H4 (cell line): ENCODE measurements at regions not wholly inside any gene's neighbourhood (a gene's known extent, or its start where the extent isn't known, plus 50 kb on each side); places are given as distances from the start of the nearest gene placed in this dataset.
"Not testable (repeated sequence)": the region's sequence is repeated elsewhere in the genome, so short reads cannot be mapped to it uniquely, and the experiment has no call there.

Experiments
- DNase-seq: peaks from one replicate; pipeline ENCODE4 v3.0.0-alpha.2; 2015; ENCODE audit warnings: low spot score

DNA sequence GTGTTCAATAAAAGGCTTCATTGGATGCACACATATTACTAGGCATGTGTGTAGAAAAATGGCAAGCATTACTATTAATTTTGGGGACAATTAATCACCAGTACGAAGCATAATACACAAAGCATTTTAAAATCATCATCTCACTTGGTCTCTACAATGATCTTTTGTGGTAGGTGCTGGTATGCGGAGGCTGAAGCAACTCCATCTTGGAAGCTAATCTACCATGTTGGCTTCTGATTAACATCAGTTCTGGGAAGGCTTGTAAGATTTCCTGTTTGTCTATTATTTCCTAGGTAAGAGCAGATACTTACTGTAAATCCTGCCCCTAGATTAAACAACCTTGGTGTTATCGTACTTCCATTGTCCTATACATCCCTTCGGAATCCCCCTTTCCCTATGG, 121.7 kb upstream of the RUNX1 start:
- no peak for DNase-seq

DNA sequence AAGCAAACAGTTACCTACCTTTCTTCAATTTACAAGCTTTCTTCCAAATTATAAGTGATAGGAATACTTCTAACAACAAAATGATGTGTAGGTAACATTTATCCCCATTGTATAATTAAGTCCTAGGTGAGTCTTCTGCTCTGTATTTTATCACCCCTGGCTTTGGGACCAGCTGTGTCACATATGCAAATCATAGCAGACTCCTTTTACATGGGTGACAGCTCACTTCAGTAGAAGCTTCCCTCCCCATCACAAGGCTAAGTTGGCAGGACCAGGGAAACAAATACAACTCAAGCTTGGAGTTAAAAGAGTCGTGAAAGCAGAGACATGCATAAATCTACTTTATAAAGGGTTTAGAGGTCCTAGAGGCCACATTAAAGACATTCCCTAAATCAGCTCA, 121.1 kb upstream of the RUNX1 start:
- no peak for DNase-seq

DNA sequence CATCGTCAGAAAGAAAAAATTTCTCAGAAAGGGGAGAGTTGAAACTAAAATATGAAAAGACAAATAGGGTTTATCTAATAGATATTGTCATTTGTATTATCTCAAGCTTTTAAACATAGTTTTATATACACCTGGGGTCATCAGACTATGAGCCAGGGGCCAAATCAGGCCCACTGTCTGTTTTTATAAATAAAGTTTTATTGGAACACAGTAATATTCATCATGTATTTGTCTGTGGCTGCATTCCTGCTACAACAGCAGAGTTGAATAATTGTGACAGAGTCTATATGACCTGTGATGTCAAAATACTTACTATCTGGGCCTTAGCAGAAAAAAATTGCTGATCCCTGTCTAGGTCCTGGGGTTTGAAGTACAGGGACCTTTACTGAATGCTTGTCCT, 120.5 kb upstream of the RUNX1 start:
- DNase-seq = no peak

DNA sequence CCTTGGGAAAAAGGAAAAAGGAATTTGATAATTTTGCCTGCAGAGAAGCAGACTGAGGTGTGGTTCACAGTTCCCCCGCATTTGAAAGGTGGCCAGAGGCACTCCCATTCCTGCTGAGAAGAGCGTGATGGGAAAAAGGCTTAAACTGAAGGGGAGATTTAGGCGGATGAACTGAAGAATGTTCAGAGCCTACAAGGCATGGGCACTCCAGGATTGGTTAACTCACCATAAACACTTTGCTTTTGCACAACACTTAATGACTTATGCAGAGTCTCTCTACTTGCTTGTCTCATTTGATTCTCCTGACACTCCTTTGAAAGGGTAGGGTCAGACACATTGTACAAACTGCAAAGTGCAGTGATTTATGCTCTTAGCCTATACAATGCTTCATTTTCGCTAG, 119.6 kb upstream of the RUNX1 start:
- DNase-seq = no peak

GRCh38 chr21:35164971-35165483, 115.9 kb upstream of the RUNX1 start:
- DNase-seq = no peak

DNA sequence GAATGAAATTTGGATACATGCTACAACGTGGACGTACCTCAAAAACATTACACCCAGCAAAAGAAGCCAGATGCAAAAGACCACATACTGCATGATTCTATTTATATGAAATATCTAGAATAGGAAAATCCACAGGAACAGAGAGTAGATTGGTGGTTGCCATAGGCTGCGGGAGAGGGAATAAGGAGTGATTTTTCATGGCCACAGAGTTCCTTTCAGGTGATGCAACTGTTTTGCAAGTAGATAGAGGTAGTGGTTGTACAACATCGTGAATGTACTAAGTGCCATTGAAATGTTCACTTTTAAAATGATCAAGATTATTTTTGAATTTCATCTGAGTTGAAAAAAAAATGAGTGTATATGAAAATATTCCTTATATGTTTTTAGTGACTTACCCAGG, 115.3 kb upstream of the RUNX1 start:
- DNase-seq = no peak

DNA sequence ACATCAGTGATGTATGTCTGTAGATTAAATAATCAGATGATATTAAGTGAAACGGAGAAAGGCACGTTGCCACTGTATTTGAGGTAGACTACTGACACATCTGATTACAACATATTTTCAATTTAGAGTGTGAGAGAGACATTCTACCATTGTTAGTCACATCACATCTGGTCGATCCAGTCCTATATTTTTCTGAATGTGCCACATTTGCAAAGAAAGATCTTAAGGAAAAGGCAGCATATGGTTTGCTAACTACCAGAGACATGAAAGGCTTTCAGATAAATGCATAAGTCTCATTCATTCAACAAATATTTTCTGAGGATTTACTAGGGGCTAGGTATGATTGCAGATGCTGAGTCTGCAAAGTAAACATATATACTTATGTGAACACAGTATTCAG, 114.3 kb upstream of the RUNX1 start:
- DNase-seq = no peak

DNA sequence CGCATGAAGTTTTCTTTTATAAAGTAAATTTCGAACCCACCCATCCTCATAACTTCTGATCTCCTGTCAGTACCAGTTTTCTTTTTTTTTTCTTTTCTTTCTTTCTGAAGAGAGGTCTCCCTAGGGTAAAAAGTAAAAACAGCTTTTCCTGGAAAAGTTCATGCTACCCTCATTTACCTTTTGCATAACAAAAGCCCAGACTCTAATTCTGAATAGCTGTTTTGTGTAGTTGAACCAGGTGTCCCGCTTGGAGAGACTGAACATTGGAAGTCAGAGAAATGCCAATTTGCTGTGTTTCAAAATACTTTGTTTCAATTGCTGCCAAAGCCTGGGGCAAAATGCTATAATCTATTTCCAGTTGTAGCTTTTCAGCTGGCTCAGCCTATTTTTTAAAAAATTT, 113.7 kb upstream of the RUNX1 start:
- no peak for DNase-seq

- peak; percentile 38 for DNase-seq
Measured at GRCh38 chr21:35159881-35160280, 110.8 kb upstream of the RUNX1 start.

DNA sequence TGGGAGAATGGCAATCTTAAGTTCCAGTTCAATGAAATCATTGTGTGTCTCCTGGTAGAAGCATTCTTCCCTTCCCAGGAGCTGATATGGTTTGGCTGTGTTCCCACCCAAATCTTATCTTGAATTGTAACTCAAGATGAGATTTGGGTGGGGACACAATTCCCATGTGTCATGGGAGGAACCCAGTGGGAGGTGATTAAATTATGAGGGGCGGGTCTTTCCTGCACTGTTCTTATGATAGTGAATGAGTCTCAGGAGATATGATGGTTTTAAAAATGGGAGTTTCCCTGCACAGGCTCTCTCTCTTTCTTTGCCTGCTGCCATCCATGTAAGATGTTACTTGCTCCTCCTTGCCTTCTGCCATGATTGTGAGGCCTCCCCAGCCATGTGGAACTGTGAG, 108.3 kb upstream of the RUNX1 start:
- not testable (repeated sequence) for DNase-seq

DNA sequence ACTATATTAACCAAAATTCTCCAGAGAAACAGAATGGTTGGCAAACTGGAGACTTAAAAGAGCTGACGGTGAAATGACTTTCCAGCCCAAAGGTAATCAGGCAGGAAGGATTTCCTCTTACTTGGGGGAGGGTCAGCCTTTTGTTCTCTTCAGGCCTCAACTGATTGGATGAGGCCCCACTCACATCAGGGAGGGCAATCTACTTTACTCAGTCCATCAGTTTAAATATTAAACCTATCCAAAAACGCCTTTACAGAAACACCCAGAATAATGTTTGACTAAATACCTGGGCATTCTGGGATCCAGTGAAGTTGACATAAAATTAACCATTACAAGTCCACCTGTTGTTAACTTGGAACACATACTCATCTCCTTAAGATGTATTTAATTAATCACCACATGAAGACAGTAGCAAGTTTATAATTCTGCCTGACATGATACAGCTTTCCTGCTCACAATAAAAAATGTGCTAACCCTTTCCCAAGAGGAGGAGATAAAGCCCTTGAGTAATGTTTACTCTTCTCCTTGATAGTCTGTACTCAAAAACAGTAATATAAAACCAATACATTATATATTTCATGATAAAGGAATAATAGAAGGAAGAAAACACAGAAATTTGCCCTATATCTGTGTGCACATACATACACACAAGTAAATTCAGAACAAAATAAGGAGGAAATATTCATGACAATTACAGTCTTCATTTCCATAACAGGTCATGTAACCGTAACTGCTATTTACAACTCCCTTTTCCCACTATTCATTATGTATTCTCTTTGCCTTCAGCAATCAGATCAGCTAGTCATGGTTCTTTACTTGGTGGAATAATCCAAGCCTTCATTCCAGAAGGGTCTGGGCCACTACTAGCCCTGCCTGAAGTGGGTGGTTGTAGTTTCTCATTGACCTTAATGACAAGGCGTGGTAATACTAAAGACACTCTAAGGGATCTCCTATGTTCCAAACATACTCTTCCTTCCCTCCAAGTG, 107.5 kb upstream of the RUNX1 start:
- DNase-seq = no peak

- DNase-seq = no peak
Measured at GRCh38 chr21:35154788-35155187, 105.7 kb upstream of the RUNX1 start.

GRCh38 chr21:35153671-35154070, 104.6 kb upstream of the RUNX1 start:
- DNase-seq = no peak

DNA sequence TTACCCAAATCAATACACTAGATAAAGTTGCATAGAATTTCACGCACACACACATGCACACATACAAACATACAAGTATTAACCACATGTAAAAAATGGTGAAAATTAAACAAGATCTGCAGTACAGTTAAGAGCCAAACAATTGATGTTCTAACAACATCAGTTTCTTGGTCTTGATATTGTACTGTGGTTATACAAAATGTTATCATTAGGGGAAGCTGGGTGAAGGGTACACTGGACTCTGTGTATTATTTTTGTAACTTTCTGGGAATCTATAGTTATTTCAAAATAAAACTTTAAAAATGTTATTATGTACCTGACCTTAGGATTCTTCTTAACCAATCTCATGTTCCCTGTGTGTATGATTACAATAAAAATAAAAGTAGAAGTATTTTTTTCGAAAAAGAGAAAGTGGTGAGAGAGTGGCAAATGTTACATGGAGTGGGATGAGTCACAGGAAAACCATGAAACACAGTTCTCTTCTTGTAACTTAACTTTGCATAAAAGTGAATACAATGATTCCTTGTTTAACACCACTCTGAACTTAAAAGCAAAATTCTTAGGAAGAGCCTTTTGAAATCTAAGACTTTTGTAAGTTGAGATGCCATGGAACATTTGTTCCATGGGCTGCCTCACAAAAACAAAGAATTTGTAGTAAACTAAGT, 101.6 kb upstream of the RUNX1 start:
- no peak for DNase-seq

DNA sequence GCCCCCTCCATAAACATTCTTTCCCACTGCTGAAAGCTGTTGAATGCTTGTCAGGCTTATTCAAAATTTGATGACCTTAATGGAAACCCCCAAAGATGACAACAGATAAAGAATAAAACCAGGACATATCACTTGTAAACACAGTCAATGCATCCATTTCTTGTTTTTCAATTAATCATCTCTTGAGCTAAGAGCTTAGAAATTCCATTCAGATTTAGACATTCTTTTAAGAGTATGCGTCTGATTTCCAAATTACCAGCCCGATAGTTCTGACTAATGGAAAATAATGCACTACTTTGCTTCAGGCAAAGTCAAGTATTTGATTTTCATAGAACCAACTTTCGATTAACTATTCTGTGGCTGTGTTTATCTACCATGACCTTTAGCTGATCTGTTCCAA, 100.6 kb upstream of the RUNX1 start:
- no peak for DNase-seq

DNA sequence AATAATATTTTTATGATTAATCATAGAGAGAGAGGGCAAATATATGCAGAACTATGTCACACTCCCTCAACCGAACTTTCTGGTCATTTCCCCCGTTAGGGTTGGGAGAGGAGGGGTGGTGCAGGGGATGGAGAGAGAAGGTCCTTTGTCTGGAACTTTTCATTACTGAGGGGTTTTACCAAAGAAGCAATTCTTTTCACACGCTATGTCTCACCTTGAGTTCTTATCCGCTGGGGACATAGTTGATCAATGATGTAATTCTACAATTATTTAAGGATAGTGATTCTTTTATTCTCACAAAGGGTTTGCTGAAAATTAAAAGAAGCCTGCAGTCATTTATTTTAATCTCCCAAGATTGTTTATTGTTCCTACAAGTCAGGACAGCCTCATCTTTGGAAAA, 98.3 kb upstream of the RUNX1 start:
- no peak for DNase-seq

DNA sequence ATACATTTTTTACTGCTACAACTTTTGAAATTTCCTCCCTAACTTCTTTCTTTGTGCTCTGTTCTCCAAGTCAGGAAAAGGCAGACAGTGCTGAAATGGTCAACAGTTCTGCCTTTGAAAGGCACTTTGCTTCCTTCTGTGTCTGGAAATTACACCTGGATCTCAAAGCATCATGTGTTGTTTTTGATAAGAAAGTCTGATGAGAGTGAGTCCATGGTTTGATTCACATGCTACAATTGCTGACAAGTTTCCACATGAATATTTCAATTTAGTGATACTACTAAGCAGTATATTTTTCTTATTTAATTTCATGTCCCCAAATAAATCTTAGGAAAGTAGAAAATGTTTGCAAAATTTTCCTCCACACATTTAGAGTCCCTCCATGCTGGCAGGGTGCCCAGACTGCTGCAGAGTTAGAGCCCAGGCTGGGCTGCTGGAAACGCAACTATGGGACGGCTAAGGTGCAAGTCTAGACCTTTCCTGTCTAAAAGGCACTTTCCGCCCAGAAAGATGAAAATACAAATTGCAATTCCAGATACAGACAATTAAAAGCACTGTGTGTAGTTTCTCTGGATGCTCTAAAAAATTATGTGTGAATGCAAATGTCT, 96.6 kb upstream of the RUNX1 start:
- no peak for DNase-seq

GRCh38 chr21:35144978-35145377, 95.9 kb upstream of the RUNX1 start:
- DNase-seq = no peak

- no peak for DNase-seq
Measured at GRCh38 chr21:35142036-35142815, 93.1 kb upstream of the RUNX1 start.

DNA sequence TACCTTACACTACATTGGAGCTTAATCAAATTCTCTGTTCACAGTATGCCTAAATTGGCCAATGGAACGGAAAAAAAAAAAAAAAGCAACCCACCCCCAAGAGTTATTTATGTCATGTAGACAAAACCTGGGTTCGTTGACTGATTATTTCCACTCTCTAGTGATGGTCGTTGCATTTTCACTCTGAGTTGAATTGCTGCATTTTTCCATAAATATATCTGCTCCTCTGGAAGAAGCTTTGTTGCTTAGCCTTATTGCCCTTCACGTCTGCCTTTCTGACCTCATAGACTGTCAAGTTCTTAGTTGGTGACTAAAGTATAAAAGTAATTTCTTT, 90.2 kb upstream of the RUNX1 start:
- DNase-seq = no peak

DNA sequence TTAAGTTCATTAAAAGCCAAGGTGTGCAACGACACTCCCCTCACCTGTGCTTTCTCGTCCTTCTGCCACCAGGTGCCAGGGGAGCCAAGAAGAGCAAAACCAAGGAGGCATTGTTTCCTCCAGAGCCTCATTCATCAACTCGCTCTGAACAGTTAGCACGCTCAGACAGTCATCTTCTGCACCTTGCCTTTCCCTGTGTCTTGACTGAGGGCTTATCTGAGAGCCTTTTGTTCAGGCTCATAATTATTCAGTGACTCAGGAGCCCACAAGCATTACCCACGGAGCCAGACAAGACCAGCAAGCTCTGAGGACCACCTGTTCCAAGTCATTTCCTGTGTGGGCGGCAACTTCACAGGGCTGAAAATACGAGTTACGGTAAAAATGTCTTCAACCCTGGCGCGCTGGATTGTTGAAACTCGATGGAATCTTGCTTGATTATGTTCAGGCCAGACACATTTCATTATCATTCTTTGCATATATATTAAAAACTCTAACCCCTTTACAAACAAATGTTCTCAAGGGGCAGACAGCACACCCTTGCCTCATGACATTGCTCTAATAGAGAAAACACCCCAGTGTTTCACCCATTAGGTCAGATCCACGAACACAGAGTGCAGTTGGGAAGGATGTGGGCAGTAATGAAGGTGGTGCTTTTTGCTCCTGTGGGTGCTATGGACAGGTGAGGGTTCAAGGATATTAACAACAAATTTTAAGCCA, 89.7 kb upstream of the RUNX1 start:
- peak; percentile 88 for DNase-seq
